WTC11 (cell line): ENCODE measurements at regions not wholly inside any gene's neighbourhood (a gene's known extent, or its start where the extent isn't known, plus 50 kb on each side); places are given as distances from the start of the nearest gene placed in this dataset.

Experiments used
- ATAC-seq: fragments of 200-7000 bp; cut with Tn5 transposase; 2 replicates; pipeline ENCODE4 v1.10.0; 2021; ENCODE audit warnings: mild to moderate bottlenecking, moderate library complexity
- CTCF ChIA-PET: fragments of 300-600 bp; sonication (Branson Sonifier 250); formaldehyde crosslinking; loops from one replicate; lab custom pipeline; 2021; ENCODE audit warnings: antibody characterized with exemption; lab: Charles Lee
- POLR2A ChIA-PET: fragments of 350-600 bp; sonication (Branson Sonifier 250); formaldehyde crosslinking; loops from one replicate; lab custom pipeline; 2021; ENCODE audit warnings: antibody characterized with exemption; lab: Charles Lee
- DNase-seq: peaks from one replicate; pipeline ENCODE4 v3.0.0; 2021; ENCODE audit warnings: low spot score
- H3K27ac Mint-ChIP-seq: 2 replicates; pipeline ENCODE4 v1.8.0; 2021; ENCODE audit warnings: mixed read lengths
- H3K27me3 Mint-ChIP-seq: 2 replicates; pipeline ENCODE4 v1.8.0; 2021; ENCODE audit warnings: low read depth, mild to moderate bottlenecking, moderate library complexity, mixed read lengths
- H3K36me3 Mint-ChIP-seq: 2 replicates; pipeline ENCODE4 v1.8.0; 2021; ENCODE audit warnings: mixed read lengths
- H3K4me1 Mint-ChIP-seq: 2 replicates; pipeline ENCODE4 v1.8.0; 2022; ENCODE audit warnings: mixed read lengths
- H3K4me3 Mint-ChIP-seq: 2 replicates; pipeline ENCODE4 v1.8.0; 2021; ENCODE audit warnings: mild to moderate bottlenecking, moderate library complexity, mixed read lengths
- H3K9me3 Mint-ChIP-seq: 2 replicates; pipeline ENCODE4 v1.8.0; 2021; ENCODE audit warnings: mixed read lengths
- ATF1 ChIP-seq: sonication (generic); formaldehyde crosslinking; IDR thresholded peaks from 2 replicates; pipeline ENCODE4 v1.8.1; 2023; ENCODE audit warnings: mild to moderate bottlenecking, moderate library complexity, missing genetic modification reagents
- CDX4 ChIP-seq: fragments of 250-450 bp; sonication (Bioruptor Pico); IDR thresholded peaks from 2 replicates; pipeline ENCODE4 v1.9.0; 2021; ENCODE audit warnings: moderate library complexity, mild to moderate bottlenecking, inconsistent platforms, borderline replicate concordance
- ESRRA ChIP-seq: sonication (generic); formaldehyde crosslinking; IDR thresholded peaks from 2 replicates; pipeline ENCODE4 v1.8.1; 2022; ENCODE audit warnings: mild to moderate bottlenecking, missing genetic modification reagents, borderline replicate concordance
- GABPB1 ChIP-seq: sonication (generic); formaldehyde crosslinking; IDR thresholded peaks from 2 replicates; pipeline ENCODE4 v1.8.1; 2023; ENCODE audit warnings: mild to moderate bottlenecking, missing genetic modification reagents
- IRF2 ChIP-seq: sonication (generic); formaldehyde crosslinking; IDR thresholded peaks from 2 replicates; pipeline ENCODE4 v1.8.0; 2022; ENCODE audit warnings: low read depth, missing genetic modification reagents, borderline replicate concordance
- MXD4 ChIP-seq: fragments of 250-450 bp; sonication (Bioruptor Pico); IDR thresholded peaks from 2 replicates; pipeline ENCODE4 v1.8.0; 2021; ENCODE audit warnings: mild to moderate bottlenecking, moderate library complexity, borderline replicate concordance
- NFE2L1 ChIP-seq: sonication (generic); formaldehyde crosslinking; IDR thresholded peaks from 2 replicates; pipeline ENCODE4 v1.8.1; 2023; ENCODE audit warnings: missing genetic modification reagents
- NR1H2 ChIP-seq: sonication (generic); formaldehyde crosslinking; IDR thresholded peaks from 2 replicates; pipeline ENCODE4 v1.9.0; 2021; ENCODE audit warnings: mild to moderate bottlenecking, moderate library complexity, missing genetic modification reagents
- PREB ChIP-seq: sonication (generic); formaldehyde crosslinking; IDR thresholded peaks from 2 replicates; pipeline ENCODE4 v1.8.1; 2022; ENCODE audit warnings: mild to moderate bottlenecking, missing genetic modification reagents, moderate library complexity, borderline replicate concordance
- PRRX2 ChIP-seq: fragments of 250-450 bp; sonication (Bioruptor Pico); IDR thresholded peaks from 2 replicates; pipeline ENCODE4 v1.8.0; 2021; ENCODE audit warnings: mild to moderate bottlenecking
- ZBTB43 ChIP-seq: sonication (generic); formaldehyde crosslinking; IDR thresholded peaks from 2 replicates; pipeline ENCODE4 v1.8.1; 2023; ENCODE audit warnings: mild to moderate bottlenecking, missing genetic modification reagents
- ZNF232 ChIP-seq: sonication (generic); formaldehyde crosslinking; IDR thresholded peaks from 2 replicates; pipeline ENCODE4 v1.8.0; 2022; ENCODE audit warnings: mild to moderate bottlenecking, missing genetic modification reagents
- ZNF396 ChIP-seq: fragments of 250-450 bp; sonication (Bioruptor Pico); IDR thresholded peaks from 2 replicates; pipeline ENCODE4 v1.8.0; 2021; ENCODE audit warnings: mild to moderate bottlenecking, moderate library complexity, borderline replicate concordance
- ZNF423 ChIP-seq: fragments of 250-450 bp; sonication (Bioruptor Pico); IDR thresholded peaks from 2 replicates; pipeline ENCODE4 v2.1.2; 2022; ENCODE audit warnings: mild to moderate bottlenecking, moderate library complexity
- ZNF425 ChIP-seq: fragments of 250-450 bp; sonication (Bioruptor Pico); conservative IDR thresholded peaks from 2 replicates; pipeline ENCODE4 v1.9.0; 2021; ENCODE audit warnings: mild to moderate bottlenecking
- ZNF671 ChIP-seq: fragments of 250-450 bp; sonication (Bioruptor Pico); IDR thresholded peaks from 2 replicates; pipeline ENCODE4 v1.8.0; 2021; ENCODE audit warnings: mild to moderate bottlenecking
- TF ChIP-seq, protein P1 (sequence below): sonication (generic); formaldehyde crosslinking; IDR thresholded peaks from 2 replicates; pipeline ENCODE4 v1.8.0; 2022; ENCODE audit warnings: mild to moderate bottlenecking, missing genetic modification reagents
- TF ChIP-seq, protein P2 (sequence below): sonication (generic); formaldehyde crosslinking; IDR thresholded peaks from 2 replicates; pipeline ENCODE4 v1.8.1; 2022; ENCODE audit warnings: low read depth, missing genetic modification reagents, borderline replicate concordance

GRCh38 chr10:80760914-80761371, 223.2 kb downstream of the SH2D4B start (continued):
- TF ChIP-seq ZNF425 (CRISPR knock-in tag) (no peak), NR1H2 (no peak), ZNF396 (CRISPR knock-in tag) (no peak), ATF1 (CRISPR knock-in tag) (no peak)

GRCh38 chr10:80767963-80768362, 230.3 kb downstream of the SH2D4B start:
- DNase-seq: no peak
- TF ChIP-seq ZNF232 (CRISPR knock-in tag) (no peak), ZNF425 (CRISPR knock-in tag) (no peak), GABPB1 (CRISPR knock-in tag) (no peak), IRF2 (CRISPR knock-in tag) (no peak), MXD4 (CRISPR knock-in tag) (no peak), ESRRA (no peak), ZNF423 (CRISPR knock-in tag) (no peak), NFE2L1 (CRISPR knock-in tag) (no peak), PREB (CRISPR knock-in tag) (no peak), ZNF671 (CRISPR knock-in tag) (no peak), PRRX2 (CRISPR knock-in tag) (no peak), ZBTB43 (CRISPR knock-in tag) (no peak), CDX4 (CRISPR knock-in tag) (no peak)
- TF ChIP-seq, protein P1, sequence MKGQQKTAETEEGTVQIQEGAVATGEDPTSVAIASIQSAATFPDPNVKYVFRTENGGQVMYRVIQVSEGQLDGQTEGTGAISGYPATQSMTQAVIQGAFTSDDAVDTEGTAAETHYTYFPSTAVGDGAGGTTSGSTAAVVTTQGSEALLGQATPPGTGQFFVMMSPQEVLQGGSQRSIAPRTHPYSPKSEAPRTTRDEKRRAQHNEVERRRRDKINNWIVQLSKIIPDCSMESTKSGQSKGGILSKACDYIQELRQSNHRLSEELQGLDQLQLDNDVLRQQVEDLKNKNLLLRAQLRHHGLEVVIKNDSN (CRISPR knock-in tag): no peak
- TF ChIP-seq, protein P2, sequence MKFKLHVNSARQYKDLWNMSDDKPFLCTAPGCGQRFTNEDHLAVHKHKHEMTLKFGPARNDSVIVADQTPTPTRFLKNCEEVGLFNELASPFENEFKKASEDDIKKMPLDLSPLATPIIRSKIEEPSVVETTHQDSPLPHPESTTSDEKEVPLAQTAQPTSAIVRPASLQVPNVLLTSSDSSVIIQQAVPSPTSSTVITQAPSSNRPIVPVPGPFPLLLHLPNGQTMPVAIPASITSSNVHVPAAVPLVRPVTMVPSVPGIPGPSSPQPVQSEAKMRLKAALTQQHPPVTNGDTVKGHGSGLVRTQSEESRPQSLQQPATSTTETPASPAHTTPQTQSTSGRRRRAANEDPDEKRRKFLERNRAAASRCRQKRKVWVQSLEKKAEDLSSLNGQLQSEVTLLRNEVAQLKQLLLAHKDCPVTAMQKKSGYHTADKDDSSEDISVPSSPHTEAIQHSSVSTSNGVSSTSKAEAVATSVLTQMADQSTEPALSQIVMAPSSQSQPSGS (CRISPR knock-in tag): no peak
- H3K9me3 Mint-ChIP-seq: peaks cover 4% of the 10 kb centered on the region
- H3K36me3 Mint-ChIP-seq: no peaks in the 10 kb centered on the region
- ChIA-PET CTCF (no interaction called here), POLR2A (no interaction called here)
- peaks cover 17% of the 10 kb centered on the region for H3K4me1 Mint-ChIP-seq
- H3K27me3 Mint-ChIP-seq: no peaks in the 10 kb centered on the region
- no peak for ATAC-seq
- no peak overlapping the region for H3K27ac Mint-ChIP-seq
- no peak overlapping the region for H3K4me3 Mint-ChIP-seq
